Mucosa of descending colon (tissue), 3 donors: ENCODE measurements at regions not wholly inside any gene's neighbourhood (a gene's known extent, or its start where the extent isn't known, plus 50 kb on each side); places are given as distances from the start of the nearest gene placed in this dataset.
"Not testable (repeated sequence)": the region's sequence is repeated elsewhere in the genome, so short reads cannot be mapped to it uniquely, and the experiment has no call there.

ENCODE experiments used
- ATAC-seq: fragments of 200-7000 bp; cut with Tn5 transposase; one replicate; pipeline ENCODE4 v1.9.1; 2020; ENCODE audit warnings: mild to moderate bottlenecking, moderate library complexity
- DNase-seq, 3 donors: peaks; one replicate each; pipeline ENCODE4 v3.0.0-alpha.2; 2020
- H3K36me3 ChIP-seq: fragments of 200-600 bp; one replicate; pipeline ENCODE4 v1.8.0; 2021; ENCODE audit warnings: low read depth, mild to moderate bottlenecking
- H3K4me1 ChIP-seq: fragments of 200-600 bp; one replicate; pipeline ENCODE4 v1.8.0; 2021; ENCODE audit warnings: low read depth, mild to moderate bottlenecking
- H3K4me3 ChIP-seq: fragments of 200-600 bp; one replicate; pipeline ENCODE4 v1.8.0; 2021; ENCODE audit warnings: mild to moderate bottlenecking
- H3K9me3 ChIP-seq: fragments of 200-600 bp; one replicate; pipeline ENCODE4 v1.8.0; 2021; ENCODE audit warnings: mild to moderate bottlenecking
- intact Hi-C, 2 donors: fragments of 100-400 bp; cut with DNase I in 1 of 2; cut with micrococcal nuclease in 1 of 2; formaldehyde crosslinking; loops; one replicate each; pipeline versions ENCODE4 v1.11.0 to v1.11.1; 2022; cut with DNase I, micrococcal nuclease
- TF ChIP-seq, protein P1 (sequence below): fragments of 200-600 bp; IDR thresholded peaks from one replicate; pipeline ENCODE4 v1.8.0; 2022; ENCODE audit warnings: antibody characterized with exemption, mild to moderate bottlenecking
- donor health status: DM: no; HTN: no; CAD: no; lungs with moderate emphysema.
- donor health status: DM: no; HTN: no; CAD: no.
- donor health status: DM: no; HTN: yes; CAD: no.

DNA sequence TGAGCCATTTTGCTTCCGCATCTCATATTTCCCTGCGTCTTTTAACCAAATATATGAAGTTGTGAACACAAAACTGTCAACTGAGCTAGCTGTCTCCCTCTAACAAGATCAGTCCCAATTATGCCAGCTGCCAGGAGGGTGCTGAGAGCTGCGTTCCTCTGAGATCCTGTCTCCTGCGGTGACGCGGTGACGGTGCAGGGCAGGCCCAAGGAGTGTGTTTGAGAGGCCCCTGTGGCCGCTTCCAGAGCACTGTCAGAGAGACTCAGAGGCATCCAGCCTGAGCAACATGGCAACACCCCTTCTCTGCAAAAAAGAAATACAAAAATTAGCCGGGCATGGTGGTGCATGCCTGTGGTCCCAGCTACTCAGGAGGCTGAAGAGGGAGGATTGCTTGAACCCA lies 126.3 kb upstream of the FOXD4L5 start:
- DNase-seq = peak in 1 of 3 donors; percentile 11
- Histone ChIP-seq H3K4me3 (no peak overlapping the region), H3K4me1 (no peaks in the 10 kb centered on the region), H3K9me3 (peaks cover 54% of the 10 kb centered on the region), H3K36me3 (no peaks in the 10 kb centered on the region)
- TF ChIP-seq, protein P1, sequence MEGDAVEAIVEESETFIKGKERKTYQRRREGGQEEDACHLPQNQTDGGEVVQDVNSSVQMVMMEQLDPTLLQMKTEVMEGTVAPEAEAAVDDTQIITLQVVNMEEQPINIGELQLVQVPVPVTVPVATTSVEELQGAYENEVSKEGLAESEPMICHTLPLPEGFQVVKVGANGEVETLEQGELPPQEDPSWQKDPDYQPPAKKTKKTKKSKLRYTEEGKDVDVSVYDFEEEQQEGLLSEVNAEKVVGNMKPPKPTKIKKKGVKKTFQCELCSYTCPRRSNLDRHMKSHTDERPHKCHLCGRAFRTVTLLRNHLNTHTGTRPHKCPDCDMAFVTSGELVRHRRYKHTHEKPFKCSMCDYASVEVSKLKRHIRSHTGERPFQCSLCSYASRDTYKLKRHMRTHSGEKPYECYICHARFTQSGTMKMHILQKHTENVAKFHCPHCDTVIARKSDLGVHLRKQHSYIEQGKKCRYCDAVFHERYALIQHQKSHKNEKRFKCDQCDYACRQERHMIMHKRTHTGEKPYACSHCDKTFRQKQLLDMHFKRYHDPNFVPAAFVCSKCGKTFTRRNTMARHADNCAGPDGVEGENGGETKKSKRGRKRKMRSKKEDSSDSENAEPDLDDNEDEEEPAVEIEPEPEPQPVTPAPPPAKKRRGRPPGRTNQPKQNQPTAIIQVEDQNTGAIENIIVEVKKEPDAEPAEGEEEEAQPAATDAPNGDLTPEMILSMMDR = no peak
- intact Hi-C loops = no loop called here
- ATAC-seq = no peak

DNA sequence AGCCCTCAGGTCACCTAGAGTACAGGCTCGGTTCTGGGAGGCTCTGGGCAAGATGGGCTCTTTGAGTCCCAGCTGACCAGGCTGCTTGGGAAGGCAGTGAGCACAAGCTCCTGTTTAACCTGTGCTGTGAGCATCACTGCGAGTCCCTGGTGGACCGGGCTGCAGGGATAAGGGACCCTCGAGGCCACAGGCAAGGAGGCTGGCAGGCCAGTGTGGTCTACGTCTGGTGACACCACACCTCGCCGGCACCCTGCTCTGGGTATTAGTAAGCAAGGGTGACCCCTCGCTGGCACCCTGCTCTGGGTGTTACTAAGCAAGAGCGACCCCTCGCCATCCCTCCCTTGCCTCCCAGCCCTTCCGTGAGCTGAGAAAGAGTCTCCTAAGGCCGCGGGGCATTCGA lies 125.9 kb upstream of the FOXD4L5 start:
- TF ChIP-seq, protein P1 = no peak
- Histone ChIP-seq H3K9me3 (peaks cover 54% of the 10 kb centered on the region), H3K4me3 (no peak overlapping the region)

DNA sequence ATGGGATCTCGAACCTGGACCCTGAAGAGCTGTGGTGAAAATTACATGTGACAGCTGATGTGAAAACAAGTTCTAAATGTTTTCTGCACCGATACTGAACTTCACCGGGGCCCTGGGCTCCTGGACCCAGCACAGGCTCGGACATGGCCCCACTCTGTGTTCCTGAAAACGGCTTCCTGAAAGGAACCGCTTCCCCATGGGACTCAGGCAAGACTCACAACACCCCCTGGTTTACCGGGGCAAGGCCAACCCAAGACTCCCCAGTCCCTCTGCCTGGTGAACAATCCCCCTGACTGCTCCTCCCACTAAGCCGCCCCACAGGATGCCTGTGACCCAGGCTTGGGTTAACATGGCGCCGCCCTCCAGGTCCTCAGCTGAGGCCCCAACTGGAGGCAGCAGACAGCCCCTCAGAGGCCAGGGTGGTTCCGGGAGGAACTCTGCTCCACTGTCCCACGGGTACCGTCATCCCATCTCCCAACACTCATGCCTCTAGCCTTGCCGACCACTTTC lies 124.5 kb upstream of the FOXD4L5 start:
- Histone ChIP-seq H3K4me1 (no peaks in the 10 kb centered on the region), H3K4me3 (no peak overlapping the region), H3K9me3 (peaks cover 60% of the 10 kb centered on the region), H3K36me3 (no peaks in the 10 kb centered on the region)
- intact Hi-C loops = no loop called here
- DNase-seq (peak in 1 of 3 donors; percentile 27), ATAC-seq (no peak)
- TF ChIP-seq, protein P1 = no peak

More for the DNA sequence above, 125.9 kb upstream of the FOXD4L5 start:
- ATAC-seq = no peak
- peak in 1 of 3 donors; percentile 26 for DNase-seq
- H3K36me3 ChIP-seq = no peaks in the 10 kb centered on the region
- intact Hi-C loops = no loop called here
- no peaks in the 10 kb centered on the region for H3K4me1 ChIP-seq

DNA sequence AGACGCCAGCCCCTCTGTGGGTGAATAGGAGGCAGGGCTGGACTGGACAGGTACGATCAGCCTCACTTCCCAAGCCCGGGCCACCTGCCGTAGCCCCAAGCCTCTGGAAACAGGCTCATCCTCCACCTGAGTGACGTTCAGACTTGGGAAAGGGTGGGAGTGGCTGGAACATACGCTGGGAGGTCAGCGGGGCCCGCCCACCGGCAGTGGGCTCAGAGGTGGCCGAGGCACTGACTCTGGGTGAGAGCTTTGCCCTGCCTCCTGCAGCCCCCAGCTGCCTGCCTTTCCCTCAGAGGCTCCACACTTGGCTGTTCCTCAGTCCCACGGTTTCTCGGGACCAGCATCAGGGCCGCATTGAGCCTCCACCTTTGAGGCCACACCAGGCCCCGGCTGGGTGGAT lies 123.8 kb upstream of the FOXD4L5 start:
- H3K4me3 ChIP-seq, ATAC-seq, H3K4me1 ChIP-seq, intact Hi-C loops, H3K36me3 ChIP-seq: not testable (repeated sequence)
- DNase-seq = peak in 1 of 3 donors; percentile 19
- H3K9me3 ChIP-seq = peaks cover 64% of the 10 kb centered on the region

DNA sequence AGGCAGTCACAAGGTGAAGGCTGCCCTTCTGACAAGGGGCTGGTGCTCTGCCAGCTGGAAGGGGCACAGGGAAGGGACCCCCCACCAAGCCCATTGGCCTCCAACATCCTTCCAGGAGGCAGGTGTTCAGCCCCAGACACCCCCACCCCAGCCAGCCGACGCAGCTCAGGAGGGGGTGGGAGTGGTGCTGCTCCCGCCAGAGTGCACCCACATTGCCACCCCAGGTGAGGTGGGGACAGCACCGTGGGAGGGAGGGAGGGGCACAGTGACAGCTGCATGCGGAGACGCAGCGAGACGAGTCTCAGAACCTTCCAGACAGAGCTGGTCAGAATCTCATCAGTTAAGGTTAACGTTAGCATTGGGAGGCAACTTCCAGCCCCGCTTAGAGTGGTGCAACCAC lies 121.6 kb upstream of the FOXD4L5 start:
- H3K4me1 ChIP-seq, ATAC-seq, H3K36me3 ChIP-seq, H3K4me3 ChIP-seq, intact Hi-C loops: not testable (repeated sequence)
- DNase-seq = peak in 1 of 3 donors; percentile 11
- peaks cover 70% of the 10 kb centered on the region for H3K9me3 ChIP-seq

DNA sequence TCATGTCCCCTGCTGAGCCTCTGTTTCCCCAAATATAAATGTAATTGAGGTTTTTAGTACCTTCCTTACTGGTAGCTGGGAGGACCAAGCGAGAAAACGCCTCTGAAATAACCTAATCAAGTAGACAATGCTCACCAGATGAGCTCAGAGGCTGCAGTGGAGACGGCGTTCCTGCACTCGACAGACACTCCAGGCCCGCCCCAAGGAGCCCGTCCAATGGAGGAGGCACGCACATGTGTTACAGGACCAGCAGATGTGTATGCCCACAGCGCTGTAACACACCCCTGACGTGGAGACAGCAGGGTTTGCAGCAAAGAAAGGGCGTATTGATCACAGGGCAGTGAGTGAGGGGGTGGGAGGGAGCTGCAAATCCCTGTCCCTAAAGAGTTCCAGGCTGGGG lies 120.8 kb upstream of the FOXD4L5 start:
- intact Hi-C loops, H3K36me3 ChIP-seq, H3K4me1 ChIP-seq, ATAC-seq, H3K4me3 ChIP-seq: not testable (repeated sequence)
- DNase-seq = peak in 1 of 3 donors; percentile 19
- peaks cover 70% of the 10 kb centered on the region for H3K9me3 ChIP-seq

DNA sequence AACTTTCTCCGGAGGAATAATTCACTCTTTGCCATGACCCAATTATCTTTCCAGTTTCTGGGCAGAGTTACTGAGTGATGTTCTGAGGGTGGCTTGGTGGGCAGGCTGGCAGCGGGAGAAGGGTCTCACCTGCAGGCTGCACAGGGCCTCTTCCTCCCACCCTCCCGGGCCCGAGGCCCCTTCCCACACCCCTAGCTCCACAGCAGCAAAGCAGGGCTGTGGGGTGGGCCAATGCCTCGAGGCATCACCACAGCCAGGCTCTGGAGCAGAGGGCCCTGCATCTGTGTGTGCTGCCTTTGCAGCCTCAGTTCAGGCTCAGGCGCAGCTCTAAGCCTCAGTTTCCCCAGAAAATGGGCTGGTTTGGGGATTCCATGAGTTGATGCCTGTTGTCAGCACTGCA lies 120.2 kb upstream of the FOXD4L5 start:
- intact Hi-C loops = no loop called here
- Histone ChIP-seq H3K4me3 (no peak overlapping the region), H3K4me1 (no peaks in the 10 kb centered on the region), H3K9me3 (peaks cover 69% of the 10 kb centered on the region), H3K36me3 (no peaks in the 10 kb centered on the region)
- no peak for ATAC-seq
- peak in 1 of 3 donors; percentile 13 for DNase-seq
- TF ChIP-seq, protein P1 = no peak
